ENCODE measurements at regions not wholly inside any gene's neighbourhood (a gene's known extent, or its start where the extent isn't known, plus 50 kb on each side); places are given as distances from the start of the nearest gene placed in this dataset.

DNA sequence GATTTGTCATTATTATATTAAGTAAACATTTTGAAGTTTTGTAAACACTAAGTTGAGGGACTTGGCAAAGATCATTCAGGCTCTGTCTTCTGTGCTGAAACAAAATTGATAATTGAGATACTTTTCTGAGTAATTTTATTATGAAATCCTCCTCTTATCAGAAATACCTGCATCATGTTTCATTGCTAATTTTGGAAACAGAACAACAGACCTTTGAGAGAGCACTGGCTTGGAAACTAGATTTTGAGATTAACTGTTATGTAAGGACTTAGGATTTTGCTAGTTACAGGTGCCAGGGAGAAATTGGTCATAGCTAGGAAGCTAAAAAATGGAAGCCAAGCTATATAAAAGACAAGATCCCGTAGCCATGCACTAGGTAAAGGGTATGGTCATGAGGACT is 201.7 kb upstream of the DCN start:
- H3K27me3 Mint-ChIP-seq (ENCODE audit: insufficient read depth), result peaks cover 6% of the 10 kb centered on the region; the same call in 1 of the 2 replicates
- TF ChIP-seq, protein P1, sequence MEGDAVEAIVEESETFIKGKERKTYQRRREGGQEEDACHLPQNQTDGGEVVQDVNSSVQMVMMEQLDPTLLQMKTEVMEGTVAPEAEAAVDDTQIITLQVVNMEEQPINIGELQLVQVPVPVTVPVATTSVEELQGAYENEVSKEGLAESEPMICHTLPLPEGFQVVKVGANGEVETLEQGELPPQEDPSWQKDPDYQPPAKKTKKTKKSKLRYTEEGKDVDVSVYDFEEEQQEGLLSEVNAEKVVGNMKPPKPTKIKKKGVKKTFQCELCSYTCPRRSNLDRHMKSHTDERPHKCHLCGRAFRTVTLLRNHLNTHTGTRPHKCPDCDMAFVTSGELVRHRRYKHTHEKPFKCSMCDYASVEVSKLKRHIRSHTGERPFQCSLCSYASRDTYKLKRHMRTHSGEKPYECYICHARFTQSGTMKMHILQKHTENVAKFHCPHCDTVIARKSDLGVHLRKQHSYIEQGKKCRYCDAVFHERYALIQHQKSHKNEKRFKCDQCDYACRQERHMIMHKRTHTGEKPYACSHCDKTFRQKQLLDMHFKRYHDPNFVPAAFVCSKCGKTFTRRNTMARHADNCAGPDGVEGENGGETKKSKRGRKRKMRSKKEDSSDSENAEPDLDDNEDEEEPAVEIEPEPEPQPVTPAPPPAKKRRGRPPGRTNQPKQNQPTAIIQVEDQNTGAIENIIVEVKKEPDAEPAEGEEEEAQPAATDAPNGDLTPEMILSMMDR (IDR thresholded peaks at IDR 0.05), result no peak
- H3K9me3 Mint-ChIP-seq, result no peaks in the 10 kb centered on the region
- H3K4me1 Mint-ChIP-seq (ENCODE audit: low read depth), result peaks cover 15% of the 10 kb centered on the region
- no peak for DNase-seq
- no peak overlapping the region for H3K27ac Mint-ChIP-seq
- no peak overlapping the region for H3K4me3 Mint-ChIP-seq
- H3K36me3 Mint-ChIP-seq (ENCODE audit: low read depth), result no peaks in the 10 kb centered on the region

DNA sequence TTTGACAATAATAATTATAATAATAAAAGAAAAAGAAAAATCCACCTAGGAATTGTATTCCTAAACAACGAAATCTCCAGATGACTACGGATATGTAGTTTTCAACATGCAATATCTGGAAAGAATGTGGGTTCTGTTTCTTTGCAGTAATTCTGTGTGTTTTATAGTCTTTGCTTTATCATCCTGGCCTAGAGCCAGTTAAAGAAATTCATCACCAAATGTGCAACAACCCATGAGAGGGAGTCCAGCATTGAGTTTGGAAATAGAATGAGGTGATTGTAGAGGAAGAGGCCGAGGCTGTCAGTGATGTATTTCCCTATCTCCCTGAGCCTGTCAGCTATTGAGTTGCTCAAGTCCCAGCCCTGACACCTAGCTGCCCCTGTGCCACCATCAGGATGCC is 200.5 kb upstream of the DCN start:
- TF ChIP-seq, protein P1 (IDR thresholded peaks at IDR 0.05), result no peak
- Mint-ChIP-seq H3K4me1 (ENCODE audit: low read depth) (peaks cover 15% of the 10 kb centered on the region), H3K9me3 (no peaks in the 10 kb centered on the region), H3K27me3 (ENCODE audit: insufficient read depth) (peaks cover 4% of the 10 kb centered on the region), H3K4me3 (no peak overlapping the region), H3K27ac (no peak overlapping the region), H3K36me3 (ENCODE audit: low read depth) (no peaks in the 10 kb centered on the region)
- DNase-seq, result no peak

DNA sequence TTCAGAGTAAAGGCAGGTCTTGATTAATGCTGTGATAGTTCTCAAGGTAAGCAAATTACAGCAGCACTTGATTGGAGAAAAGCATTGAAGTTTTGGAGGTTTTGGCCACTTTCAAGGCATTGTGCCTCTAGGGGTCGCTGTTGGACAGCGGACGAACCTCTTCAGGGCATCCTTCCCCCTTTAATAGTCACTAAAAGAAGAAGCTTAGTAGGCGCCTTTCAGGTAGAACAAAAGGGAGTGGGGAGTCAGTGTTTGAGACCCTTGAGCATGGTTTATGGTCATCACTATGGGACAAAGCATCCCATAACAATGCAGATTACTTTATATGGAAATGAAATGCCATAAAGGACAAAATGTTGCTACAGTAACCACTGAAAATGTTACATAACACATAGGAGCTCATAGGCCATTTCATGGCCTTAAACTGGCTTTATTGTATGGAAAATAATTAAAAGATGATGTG is 199.5 kb upstream of the DCN start:
- no peaks in the 10 kb centered on the region; the same call in 1 of the 2 replicates for H3K27me3 Mint-ChIP-seq (ENCODE audit: insufficient read depth)
- no peaks in the 10 kb centered on the region for H3K9me3 Mint-ChIP-seq
- TF ChIP-seq, protein P1 (IDR thresholded peaks at IDR 0.05), result peak; percentile 98
- no peaks in the 10 kb centered on the region for H3K36me3 Mint-ChIP-seq (ENCODE audit: low read depth)
- peak overlapping the region; percentile 71 for H3K27ac Mint-ChIP-seq
- H3K4me1 Mint-ChIP-seq (ENCODE audit: low read depth), result peaks cover 15% of the 10 kb centered on the region
- peak overlapping the region; percentile 90 for H3K4me3 Mint-ChIP-seq
- peak; percentile 54 for DNase-seq

DNA sequence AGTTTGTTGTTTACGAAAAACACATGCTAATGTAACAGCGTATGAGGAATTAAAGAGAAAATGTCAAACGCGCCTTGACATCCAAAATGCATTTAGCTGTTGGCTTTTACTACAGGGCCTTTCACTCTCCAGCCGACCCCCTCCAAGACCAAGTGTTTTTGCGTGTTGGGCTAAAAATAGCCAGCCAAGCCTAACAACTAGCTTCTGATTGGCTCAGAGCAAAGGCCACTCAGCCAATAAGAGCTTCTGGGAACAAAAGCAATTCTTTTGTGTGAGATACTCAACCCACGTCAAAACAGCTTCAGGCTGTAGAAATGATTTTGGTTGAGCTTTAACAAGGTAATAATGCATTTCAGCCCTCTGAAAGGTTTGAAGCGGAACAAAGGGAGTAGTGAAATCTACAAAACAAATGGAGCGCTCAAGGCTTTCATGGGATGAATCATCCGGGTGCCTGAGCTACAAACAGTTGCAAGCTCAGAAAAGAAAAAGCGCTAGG is 198.7 kb upstream of the DCN start:
- Mint-ChIP-seq H3K9me3 (no peaks in the 10 kb centered on the region), H3K4me1 (ENCODE audit: low read depth) (peaks cover 15% of the 10 kb centered on the region)

DNA sequence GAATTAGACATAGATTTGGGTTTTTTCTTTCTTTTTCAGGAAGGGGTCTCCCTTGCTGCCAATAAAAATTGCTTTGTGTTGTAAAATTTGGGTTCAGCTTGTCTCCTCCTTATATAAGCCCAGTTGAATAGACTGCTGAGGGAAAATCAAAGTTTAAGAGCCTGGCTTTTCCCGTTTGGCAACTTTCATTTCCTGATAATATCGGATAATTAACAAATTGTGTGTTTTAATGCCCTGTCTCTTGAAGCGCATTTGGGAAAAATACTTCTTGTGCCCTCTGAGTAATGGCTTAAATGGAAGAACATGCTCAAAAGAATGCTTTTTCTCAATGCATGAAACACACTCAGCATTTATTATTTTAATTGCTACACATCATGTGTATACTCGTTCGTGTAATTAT is 198.0 kb upstream of the DCN start:
- no peaks in the 10 kb centered on the region for H3K9me3 Mint-ChIP-seq
- no peaks in the 10 kb centered on the region for H3K36me3 Mint-ChIP-seq (ENCODE audit: low read depth)
- H3K27ac Mint-ChIP-seq, result no peak overlapping the region
- H3K27me3 Mint-ChIP-seq (ENCODE audit: insufficient read depth), result no peaks in the 10 kb centered on the region; the same call in 1 of the 2 replicates
- DNase-seq, result no peak
- TF ChIP-seq, protein P1 (IDR thresholded peaks at IDR 0.05), result no peak
- H3K4me1 Mint-ChIP-seq (ENCODE audit: low read depth), result peaks cover 15% of the 10 kb centered on the region
- peak overlapping the region; percentile 90 for H3K4me3 Mint-ChIP-seq

More for the DNA sequence above, 198.7 kb upstream of the DCN start:
- TF ChIP-seq, protein P1 (IDR thresholded peaks at IDR 0.05), result no peak
- peak overlapping the region; percentile 71 for H3K27ac Mint-ChIP-seq
- DNase-seq, result peak; percentile 60
- H3K36me3 Mint-ChIP-seq (ENCODE audit: low read depth), result no peaks in the 10 kb centered on the region
- H3K27me3 Mint-ChIP-seq (ENCODE audit: insufficient read depth), result no peaks in the 10 kb centered on the region; the same call in 1 of the 2 replicates
- H3K4me3 Mint-ChIP-seq, result peak overlapping the region; percentile 90

Data from HFFc6 (cell line).